Adipocyte (in vitro differentiated cells): ENCODE measurements at regions not wholly inside any gene's neighbourhood (a gene's known extent, or its start where the extent isn't known, plus 50 kb on each side); places are given as distances from the start of the nearest gene placed in this dataset.

ENCODE experiments used
- DNase-seq: peaks from one replicate; pipeline ENCODE4 v3.0.0-alpha.2; 2015; ENCODE audit warnings: low read depth
- H3K27me3 ChIP-seq: replicated peaks from 2 replicates; pipeline ENCODE4 v1.7.0; 2013; ENCODE audit warnings: mild to moderate bottlenecking, low read length, moderate library complexity; ENCODE audit not compliant: control insufficient read depth, insufficient read depth
- H3K36me3 ChIP-seq: 2 replicates; pipeline ENCODE4 v1.7.0; 2013; ENCODE audit warnings: low read length, mild to moderate bottlenecking, moderate library complexity; ENCODE audit not compliant: control insufficient read depth, insufficient read depth, severe bottlenecking
- H3K4me1 ChIP-seq: 2 replicates; pipeline ENCODE4 v1.7.0; 2013; ENCODE audit warnings: mild to moderate bottlenecking, low read length, moderate library complexity; ENCODE audit not compliant: control insufficient read depth, insufficient read depth
- H3K4me3 ChIP-seq: 2 replicates; pipeline ENCODE4 v1.7.0; 2013; ENCODE audit warnings: mild to moderate bottlenecking, low read length, moderate library complexity
- H3K9ac ChIP-seq: 2 replicates; pipeline ENCODE4 v1.7.0; 2013; ENCODE audit warnings: mild to moderate bottlenecking, low read length, moderate library complexity
- H3K9me3 ChIP-seq: 2 replicates; pipeline ENCODE4 v1.7.0; 2013; ENCODE audit warnings: mild to moderate bottlenecking, low read length, moderate library complexity; ENCODE audit not compliant: control insufficient read depth

- DNase-seq, result no peak
- Histone ChIP-seq H3K4me1 (no peaks in the 10 kb centered on the region), H3K4me3 (no peak overlapping the region)
Measured at GRCh38 chr19:32138416-32138815, 207.0 kb upstream of the ZNF507 start.

GRCh38 chr19:32141840-32142511 is 203.4 kb upstream of the ZNF507 start:
- H3K4me3 ChIP-seq, result no peak overlapping the region
- DNase-seq, result no peak
- no peaks in the 10 kb centered on the region for H3K27me3 ChIP-seq
- no peaks in the 10 kb centered on the region for H3K4me1 ChIP-seq
- H3K36me3 ChIP-seq, result no peaks in the 10 kb centered on the region
- no peak overlapping the region for H3K9ac ChIP-seq
- H3K9me3 ChIP-seq, result peaks cover 8% of the 10 kb centered on the region

More at GRCh38 chr19:32138416-32138815, 207.0 kb upstream of the ZNF507 start:
- Histone ChIP-seq H3K27me3 (no peaks in the 10 kb centered on the region), H3K9ac (no peak overlapping the region), H3K9me3 (no peaks in the 10 kb centered on the region), H3K36me3 (no peaks in the 10 kb centered on the region)

GRCh38 chr19:32146664-32147063 is 198.7 kb upstream of the ZNF507 start:
- Histone ChIP-seq H3K4me3 (no peak overlapping the region), H3K9ac (no peak overlapping the region), H3K27me3 (no peaks in the 10 kb centered on the region), H3K4me1 (no peaks in the 10 kb centered on the region), H3K36me3 (no peaks in the 10 kb centered on the region), H3K9me3 (peaks cover 17% of the 10 kb centered on the region)
- DNase-seq, result no peak

GRCh38 chr19:32150605-32151004 is 194.8 kb upstream of the ZNF507 start:
- DNase-seq, result no peak
- Histone ChIP-seq H3K9me3 (peaks cover 17% of the 10 kb centered on the region), H3K4me3 (no peak overlapping the region), H3K4me1 (no peaks in the 10 kb centered on the region), H3K9ac (no peak overlapping the region), H3K27me3 (no peaks in the 10 kb centered on the region), H3K36me3 (no peaks in the 10 kb centered on the region)

- no peak for DNase-seq
- Histone ChIP-seq H3K4me1 (no peaks in the 10 kb centered on the region), H3K27me3 (no peaks in the 10 kb centered on the region), H3K4me3 (no peak overlapping the region), H3K9me3 (peaks cover 12% of the 10 kb centered on the region), H3K36me3 (no peaks in the 10 kb centered on the region), H3K9ac (no peak overlapping the region)
Measured at GRCh38 chr19:32154418-32154817, 191.0 kb upstream of the ZNF507 start.

DNA sequence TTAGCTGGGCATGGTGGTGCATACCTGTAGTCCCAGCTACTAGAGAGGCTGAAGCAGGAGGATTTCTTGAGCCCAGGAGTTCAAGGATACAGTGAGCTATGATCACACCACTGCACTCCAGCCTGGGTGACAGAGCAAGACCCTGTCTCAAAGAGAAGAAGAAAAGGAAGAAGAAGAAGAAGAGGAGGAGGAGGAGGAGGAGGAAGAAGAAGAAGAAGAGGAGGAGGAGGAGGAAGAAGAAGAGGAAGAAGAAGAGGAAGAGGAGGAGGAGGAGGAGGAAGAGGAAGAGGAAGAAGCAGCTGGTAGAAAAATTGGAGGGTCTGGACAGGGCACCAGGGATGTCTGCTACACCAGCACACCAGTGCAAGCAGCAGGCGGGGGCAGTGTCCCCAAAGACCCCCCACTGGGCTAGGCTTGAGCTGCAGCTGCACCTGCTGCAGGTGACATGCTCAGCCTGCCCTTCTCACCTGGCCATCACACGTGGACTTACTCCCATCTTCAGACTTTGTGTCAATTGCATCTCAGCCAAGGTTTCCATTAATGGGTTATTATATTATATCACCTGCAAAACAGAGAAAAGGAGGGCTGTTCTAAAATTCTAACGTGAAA is 180.9 kb upstream of the ZNF507 start:
- no peaks in the 10 kb centered on the region for H3K4me1 ChIP-seq
- H3K27me3 ChIP-seq, result peaks cover 4% of the 10 kb centered on the region
- H3K9ac ChIP-seq, result no peak overlapping the region
- H3K4me3 ChIP-seq, result no peak overlapping the region
- no peaks in the 10 kb centered on the region for H3K9me3 ChIP-seq
- DNase-seq, result no peak
- H3K36me3 ChIP-seq, result no peaks in the 10 kb centered on the region

GRCh38 chr19:32165141-32165540 is 180.3 kb upstream of the ZNF507 start:
- H3K4me3 ChIP-seq, result no peak overlapping the region
- H3K27me3 ChIP-seq, result peaks cover 4% of the 10 kb centered on the region
- H3K9me3 ChIP-seq, result no peaks in the 10 kb centered on the region
- H3K9ac ChIP-seq, result no peak overlapping the region
- no peak for DNase-seq
- no peaks in the 10 kb centered on the region for H3K36me3 ChIP-seq
- H3K4me1 ChIP-seq, result no peaks in the 10 kb centered on the region

DNA sequence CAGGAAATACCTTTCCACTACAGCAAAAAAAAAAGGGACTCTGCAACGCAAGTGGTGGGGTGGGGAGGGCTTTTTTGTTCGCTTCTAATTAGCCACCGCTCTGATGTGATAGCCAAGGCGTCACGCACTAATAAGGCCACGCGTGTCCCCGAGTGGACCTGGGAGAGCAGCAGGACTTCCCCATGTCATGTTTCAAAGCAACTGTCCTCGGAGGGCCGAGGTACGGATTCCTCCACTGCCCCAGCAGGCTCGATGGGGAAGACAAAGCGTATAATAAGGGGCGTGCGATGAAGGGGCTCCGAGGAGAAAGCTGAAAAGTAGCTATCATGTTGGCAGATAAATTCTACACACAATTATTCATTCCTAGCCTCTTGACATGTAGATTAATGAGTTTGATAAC is 179.7 kb upstream of the ZNF507 start:
- Histone ChIP-seq H3K27me3 (peaks cover 4% of the 10 kb centered on the region), H3K9ac (no peak overlapping the region), H3K4me1 (no peaks in the 10 kb centered on the region), H3K4me3 (no peak overlapping the region), H3K36me3 (no peaks in the 10 kb centered on the region), H3K9me3 (no peaks in the 10 kb centered on the region)
- DNase-seq, result no peak

DNA sequence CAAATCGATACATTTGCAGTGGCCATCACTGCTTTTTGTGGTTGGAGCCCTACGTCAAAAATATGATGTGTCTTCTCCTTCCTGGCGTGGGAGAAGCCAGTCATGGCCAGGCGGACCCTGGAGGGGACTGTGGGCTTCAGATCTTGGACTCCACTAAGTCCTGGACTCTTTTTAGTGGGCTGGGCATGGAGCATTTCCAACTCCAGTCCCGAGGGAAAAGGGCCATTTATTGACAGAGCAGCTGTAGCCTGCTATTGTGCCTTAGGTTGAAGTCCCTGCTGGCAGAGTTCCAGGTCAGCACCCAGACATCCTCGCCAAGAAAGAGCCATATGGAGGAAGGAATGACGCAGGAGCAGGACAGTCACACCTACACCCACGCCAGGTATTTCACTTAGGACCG is 179.2 kb upstream of the ZNF507 start:
- DNase-seq, result no peak
- peaks cover 4% of the 10 kb centered on the region for H3K27me3 ChIP-seq
- H3K4me3 ChIP-seq, result no peak overlapping the region
- H3K36me3 ChIP-seq, result no peaks in the 10 kb centered on the region
- no peaks in the 10 kb centered on the region for H3K9me3 ChIP-seq
- H3K4me1 ChIP-seq, result no peaks in the 10 kb centered on the region
- H3K9ac ChIP-seq, result no peak overlapping the region

GRCh38 chr19:32168111-32168510 is 177.3 kb upstream of the ZNF507 start:
- H3K9me3 ChIP-seq, result no peaks in the 10 kb centered on the region
- no peaks in the 10 kb centered on the region for H3K36me3 ChIP-seq
- H3K4me1 ChIP-seq, result no peaks in the 10 kb centered on the region
- H3K9ac ChIP-seq, result no peak overlapping the region
- no peak overlapping the region for H3K4me3 ChIP-seq
- peaks cover 4% of the 10 kb centered on the region for H3K27me3 ChIP-seq
- DNase-seq, result no peak

DNA sequence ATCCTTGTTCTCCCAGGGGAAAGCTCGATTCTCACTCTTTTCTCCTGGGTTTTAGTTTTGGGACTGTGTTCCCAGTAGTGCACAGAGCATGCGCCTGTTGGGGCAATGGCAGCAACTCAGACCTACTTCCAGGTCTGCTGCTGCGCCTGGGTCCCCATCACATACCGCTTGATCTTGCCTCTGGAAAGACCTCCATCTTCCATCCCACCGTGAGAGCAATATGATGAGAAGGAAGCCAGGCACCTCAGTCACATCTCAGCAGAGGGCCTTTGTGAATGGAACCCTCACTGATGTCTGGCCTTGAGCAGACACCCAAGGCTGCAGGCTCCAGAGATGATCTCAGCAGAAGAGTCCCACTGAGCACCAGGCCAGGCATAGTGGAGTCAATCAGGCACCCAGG is 176.8 kb upstream of the ZNF507 start:
- no peak for DNase-seq
- Histone ChIP-seq H3K36me3 (no peaks in the 10 kb centered on the region), H3K4me1 (no peaks in the 10 kb centered on the region), H3K27me3 (peaks cover 4% of the 10 kb centered on the region), H3K4me3 (no peak overlapping the region), H3K9me3 (no peaks in the 10 kb centered on the region), H3K9ac (no peak overlapping the region)

DNA sequence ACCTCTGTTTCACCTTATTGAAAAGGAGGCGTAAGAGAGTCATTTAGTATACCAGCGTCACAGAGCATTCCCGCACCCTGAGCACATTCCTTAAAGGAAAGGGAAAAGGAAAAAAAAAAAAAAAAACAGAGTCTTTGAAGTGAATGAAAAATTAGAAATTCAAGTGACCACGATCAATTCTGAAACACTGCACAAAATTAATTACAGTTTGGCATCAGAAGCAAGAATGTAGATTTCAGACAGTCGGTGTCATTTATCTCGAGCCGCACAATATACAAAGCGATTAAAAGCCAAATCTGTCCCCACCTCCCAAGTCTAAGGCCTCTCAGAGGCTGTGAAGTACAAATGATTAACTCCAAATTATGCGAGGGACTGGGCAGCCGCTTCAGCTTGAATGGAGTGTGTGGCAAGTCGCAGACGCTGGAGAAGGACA is 173.7 kb upstream of the ZNF507 start:
- H3K9ac ChIP-seq, result no peak overlapping the region
- no peaks in the 10 kb centered on the region for H3K36me3 ChIP-seq
- no peaks in the 10 kb centered on the region for H3K4me1 ChIP-seq
- DNase-seq, result no peak
- peaks cover 8% of the 10 kb centered on the region for H3K27me3 ChIP-seq
- H3K4me3 ChIP-seq, result no peak overlapping the region
- H3K9me3 ChIP-seq, result no peaks in the 10 kb centered on the region
